HepG2 (cell line): ENCODE measurements at regions not wholly inside any gene's neighbourhood (a gene's known extent, or its start where the extent isn't known, plus 50 kb on each side); places are given as distances from the start of the nearest gene placed in this dataset.

Experiments used
- BRCA1 ChIP-seq: sonication (generic); formaldehyde crosslinking; IDR thresholded peaks from 2 replicates; pipeline ENCODE4 v1.4.0; 2020; ENCODE audit warnings: missing genetic modification reagents
- FOXK2 ChIP-seq: fragments of 450-650 bp; IDR thresholded peaks from 2 replicates; pipeline ENCODE4 v1.6.1; 2016
- HNF4G ChIP-seq, 2 experiments: sonication (generic) in 1 of 2; formaldehyde crosslinking in 1 of 2; IDR thresholded peaks; 2 replicates each; pipeline versions ENCODE4 v1.4.0 to v1.6.1; 2011 to 2020; ENCODE audit warnings: borderline replicate concordance in 2 of 2, low read depth in 2 of 2, mild to moderate bottlenecking in 2 of 2, low read length in 1 of 2, missing genetic modification reagents in 1 of 2, moderate library complexity in 1 of 2
- HNRNPK ChIP-seq: fragments of 200-400 bp; formaldehyde crosslinking; IDR thresholded peaks from 2 replicates; pipeline ENCODE4 v1.6.1; 2018; ENCODE audit warnings: low read length, low read depth, moderate library complexity, mild to moderate bottlenecking; ENCODE audit not compliant: poor library complexity, severe bottlenecking
- NPAS2 ChIP-seq: sonication (generic); formaldehyde crosslinking; IDR thresholded peaks from 2 replicates; pipeline ENCODE4 v1.8.0; 2022; ENCODE audit warnings: mild to moderate bottlenecking, missing genetic modification reagents, borderline replicate concordance
- POLR2A ChIP-seq, 2 experiments: IDR thresholded peaks; 2 replicates each; pipeline ENCODE4 v1.6.1; 2011; ENCODE audit warnings: low read depth in 2 of 2, low read length in 2 of 2, mild to moderate bottlenecking in 1 of 2, moderate library complexity in 1 of 2; ENCODE audit not compliant: insufficient read depth in 1 of 2
- POLR2AphosphoS5 ChIP-seq: IDR thresholded peaks from 2 replicates; pipeline ENCODE4 v1.6.1; 2012; ENCODE audit warnings: low read depth, low read length
- RFXAP ChIP-seq: sonication (generic); formaldehyde crosslinking; IDR thresholded peaks from 2 replicates; pipeline ENCODE4 v1.4.0; 2020; ENCODE audit warnings: missing genetic modification reagents, borderline replicate concordance
- SP2 ChIP-seq: sonication (generic); formaldehyde crosslinking; IDR thresholded peaks from 2 replicates; pipeline ENCODE4 v1.5.1; 2020; ENCODE audit warnings: mild to moderate bottlenecking, missing genetic modification reagents
- ZZZ3 ChIP-seq: sonication (generic); formaldehyde crosslinking; IDR thresholded peaks from 2 replicates; pipeline ENCODE4 v1.4.0; 2020; ENCODE audit warnings: missing genetic modification reagents, mild to moderate bottlenecking, borderline replicate concordance
- TF ChIP-seq, protein P1 (sequence below): IDR thresholded peaks from 2 replicates; pipeline ENCODE4 v1.6.1; 2016; ENCODE audit warnings: missing compliant biosample characterization, missing genetic modification reagents, borderline replicate concordance
- TF ChIP-seq, protein P2 (sequence below): sonication (generic); formaldehyde crosslinking; conservative IDR thresholded peaks from 2 replicates; pipeline ENCODE4 v1.8.0; 2022; ENCODE audit warnings: mild to moderate bottlenecking, moderate library complexity, missing genetic modification reagents
- TF ChIP-seq, protein P3 (sequence below), 2 experiments: sonication (generic) in 1 of 2; formaldehyde crosslinking in 1 of 2; IDR thresholded peaks; 2 replicates each; pipeline versions ENCODE4 v1.5.1 to v1.6.1; 2011 to 2020; ENCODE audit warnings: borderline replicate concordance in 1 of 2, low read depth in 1 of 2, low read length in 1 of 2, mild to moderate bottlenecking in 1 of 2, missing genetic modification reagents in 1 of 2, moderate library complexity in 1 of 2

DNA sequence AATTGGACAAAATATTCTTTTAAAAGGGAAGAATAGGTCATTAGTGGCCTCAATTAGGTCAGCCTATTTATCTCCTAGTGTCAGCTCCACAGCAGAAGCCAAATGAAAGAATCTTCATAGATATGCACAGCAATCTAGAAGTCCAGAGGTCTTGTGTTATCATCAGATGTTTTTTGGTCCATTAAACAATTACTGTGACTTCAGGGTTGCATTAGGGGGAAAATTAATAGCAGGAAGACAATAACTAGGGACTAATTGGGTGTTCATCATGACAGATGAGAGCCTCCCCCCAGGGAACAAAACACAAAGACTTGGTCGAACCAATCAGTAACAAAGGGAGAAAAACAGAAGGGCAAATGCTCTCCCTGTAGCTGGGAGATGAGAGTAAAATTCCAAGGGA is 264.7 kb downstream of the PTH2R start:
- no peak for TF ChIP-seq BRCA1
- TF ChIP-seq, protein P1, sequence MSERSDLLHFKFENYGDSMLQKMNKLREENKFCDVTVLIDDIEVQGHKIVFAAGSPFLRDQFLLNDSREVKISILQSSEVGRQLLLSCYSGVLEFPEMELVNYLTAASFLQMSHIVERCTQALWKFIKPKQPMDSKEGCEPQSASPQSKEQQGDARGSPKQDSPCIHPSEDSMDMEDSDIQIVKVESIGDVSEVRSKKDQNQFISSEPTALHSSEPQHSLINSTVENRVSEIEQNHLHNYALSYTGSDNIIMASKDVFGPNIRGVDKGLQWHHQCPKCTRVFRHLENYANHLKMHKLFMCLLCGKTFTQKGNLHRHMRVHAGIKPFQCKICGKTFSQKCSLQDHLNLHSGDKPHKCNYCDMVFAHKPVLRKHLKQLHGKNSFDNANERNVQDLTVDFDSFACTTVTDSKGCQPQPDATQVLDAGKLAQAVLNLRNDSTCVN (CRISPR knock-in tag), result no peak
- TF ChIP-seq ZZZ3 (CRISPR knock-in tag), result no peak
- TF ChIP-seq, protein P2, sequence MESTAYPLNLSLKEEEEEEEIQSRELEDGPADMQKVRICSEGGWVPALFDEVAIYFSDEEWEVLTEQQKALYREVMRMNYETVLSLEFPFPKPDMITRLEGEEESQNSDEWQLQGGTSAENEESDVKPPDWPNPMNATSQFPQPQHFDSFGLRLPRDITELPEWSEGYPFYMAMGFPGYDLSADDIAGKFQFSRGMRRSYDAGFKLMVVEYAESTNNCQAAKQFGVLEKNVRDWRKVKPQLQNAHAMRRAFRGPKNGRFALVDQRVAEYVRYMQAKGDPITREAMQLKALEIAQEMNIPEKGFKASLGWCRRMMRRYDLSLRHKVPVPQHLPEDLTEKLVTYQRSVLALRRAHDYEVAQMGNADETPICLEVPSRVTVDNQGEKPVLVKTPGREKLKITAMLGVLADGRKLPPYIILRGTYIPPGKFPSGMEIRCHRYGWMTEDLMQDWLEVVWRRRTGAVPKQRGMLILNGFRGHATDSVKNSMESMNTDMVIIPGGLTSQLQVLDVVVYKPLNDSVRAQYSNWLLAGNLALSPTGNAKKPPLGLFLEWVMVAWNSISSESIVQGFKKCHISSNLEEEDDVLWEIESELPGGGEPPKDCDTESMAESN, result no peak
- TF ChIP-seq FOXK2, result no peak
- TF ChIP-seq SP2 (CRISPR knock-in tag), result no peak
- TF ChIP-seq RFXAP (CRISPR knock-in tag), result no peak
- TF ChIP-seq HNRNPK, result no peak
- no peak for TF ChIP-seq POLR2A (IDR thresholded peaks at IDR 0.05; ENCODE audit: insufficient read depth in 1 of 2, low read depth in 2 of 2, low read length in 2 of 2)
- TF ChIP-seq, protein P3, sequence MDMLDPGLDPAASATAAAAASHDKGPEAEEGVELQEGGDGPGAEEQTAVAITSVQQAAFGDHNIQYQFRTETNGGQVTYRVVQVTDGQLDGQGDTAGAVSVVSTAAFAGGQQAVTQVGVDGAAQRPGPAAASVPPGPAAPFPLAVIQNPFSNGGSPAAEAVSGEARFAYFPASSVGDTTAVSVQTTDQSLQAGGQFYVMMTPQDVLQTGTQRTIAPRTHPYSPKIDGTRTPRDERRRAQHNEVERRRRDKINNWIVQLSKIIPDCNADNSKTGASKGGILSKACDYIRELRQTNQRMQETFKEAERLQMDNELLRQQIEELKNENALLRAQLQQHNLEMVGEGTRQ (IDR thresholded peaks at IDR 0.05; ENCODE audit: low read depth, low read length), result no peak
- TF ChIP-seq, protein P3 (CRISPR knock-in tag; IDR thresholded peaks at IDR 0.05; ENCODE audit: borderline replicate concordance), result no peak
- TF ChIP-seq HNF4G (IDR thresholded peaks at IDR 0.05; ENCODE audit: borderline replicate concordance, low read depth, low read length), result no peak
- no peak for TF ChIP-seq HNF4G (CRISPR knock-in tag; IDR thresholded peaks at IDR 0.05; ENCODE audit: borderline replicate concordance, low read depth)
- TF ChIP-seq POLR2AphosphoS5, result no peak
- no peak for TF ChIP-seq NPAS2
